ENCODE measurements at regions not wholly inside any gene's neighbourhood (a gene's known extent, or its start where the extent isn't known, plus 50 kb on each side); places are given as distances from the start of the nearest gene placed in this dataset.

DNA sequence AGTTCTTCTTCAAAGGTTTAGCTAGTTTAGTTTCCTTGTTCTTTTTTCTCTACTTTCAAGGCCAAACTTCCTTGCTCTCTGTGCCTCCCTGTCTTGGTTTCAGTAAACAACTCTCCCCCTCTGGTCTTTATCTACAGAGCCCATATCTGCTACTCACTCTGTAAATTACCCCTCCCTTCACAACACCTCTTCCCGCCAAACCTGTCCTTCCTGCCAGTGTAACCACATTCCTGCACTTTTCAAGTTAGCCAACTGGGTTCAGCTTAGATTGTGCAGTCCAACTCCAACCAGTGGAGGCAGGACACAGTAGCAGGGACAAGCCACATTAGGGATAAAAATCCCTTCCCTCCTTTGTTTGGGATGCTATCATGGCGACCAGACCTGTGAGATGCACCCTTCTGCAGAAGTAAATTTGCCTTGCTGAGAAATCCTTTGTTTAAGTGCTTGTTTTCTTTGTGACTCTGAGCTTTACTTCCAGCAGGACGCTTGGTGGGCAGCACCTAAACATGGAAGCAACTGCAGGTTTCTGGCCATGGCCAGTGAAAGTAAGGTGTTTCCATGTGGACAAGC lies 706.0 kb downstream of the KCNJ3 start:
- TF ChIP-seq, protein P1, sequence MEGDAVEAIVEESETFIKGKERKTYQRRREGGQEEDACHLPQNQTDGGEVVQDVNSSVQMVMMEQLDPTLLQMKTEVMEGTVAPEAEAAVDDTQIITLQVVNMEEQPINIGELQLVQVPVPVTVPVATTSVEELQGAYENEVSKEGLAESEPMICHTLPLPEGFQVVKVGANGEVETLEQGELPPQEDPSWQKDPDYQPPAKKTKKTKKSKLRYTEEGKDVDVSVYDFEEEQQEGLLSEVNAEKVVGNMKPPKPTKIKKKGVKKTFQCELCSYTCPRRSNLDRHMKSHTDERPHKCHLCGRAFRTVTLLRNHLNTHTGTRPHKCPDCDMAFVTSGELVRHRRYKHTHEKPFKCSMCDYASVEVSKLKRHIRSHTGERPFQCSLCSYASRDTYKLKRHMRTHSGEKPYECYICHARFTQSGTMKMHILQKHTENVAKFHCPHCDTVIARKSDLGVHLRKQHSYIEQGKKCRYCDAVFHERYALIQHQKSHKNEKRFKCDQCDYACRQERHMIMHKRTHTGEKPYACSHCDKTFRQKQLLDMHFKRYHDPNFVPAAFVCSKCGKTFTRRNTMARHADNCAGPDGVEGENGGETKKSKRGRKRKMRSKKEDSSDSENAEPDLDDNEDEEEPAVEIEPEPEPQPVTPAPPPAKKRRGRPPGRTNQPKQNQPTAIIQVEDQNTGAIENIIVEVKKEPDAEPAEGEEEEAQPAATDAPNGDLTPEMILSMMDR (conservative IDR thresholded peaks at IDR 0.05; ENCODE audit: low read depth, low read length): no peak
- TF ChIP-seq EZH2 (IDR thresholded peaks at IDR 0.05; ENCODE audit: low read length, unreplicated experiment): no peak
